Hematopoietic multipotent progenitor cell treated with erythropoietin and hydrocortisone succinate and interleukin-3 and kit ligand, for 8 days (in vitro differentiated cells): ENCODE measurements at regions not wholly inside any gene's neighbourhood (a gene's known extent, or its start where the extent isn't known, plus 50 kb on each side); places are given as distances from the start of the nearest gene placed in this dataset.
"Not testable (repeated sequence)": the region's sequence is repeated elsewhere in the genome, so short reads cannot be mapped to it uniquely, and the experiment has no call there.

ENCODE experiments used
- DNase-seq: peaks from one replicate; pipeline ENCODE4 v3.0.0-alpha.2; 2015

GRCh38 chr1:189522441-189522840 lies 955.2 kb downstream of the BRINP3 start:
- DNase-seq, result no peak

GRCh38 chr1:189524501-189524900 lies 953.2 kb downstream of the BRINP3 start:
- no peak for DNase-seq

- no peak for DNase-seq
Measured at GRCh38 chr1:189530162-189530561, 947.5 kb downstream of the BRINP3 start.

GRCh38 chr1:189538271-189538670 lies 939.4 kb downstream of the BRINP3 start:
- DNase-seq, result no peak

GRCh38 chr1:189550498-189550897 lies 927.2 kb downstream of the BRINP3 start:
- no peak for DNase-seq

- DNase-seq, result no peak
Measured at GRCh38 chr1:189563784-189564183, 913.9 kb downstream of the BRINP3 start.

GRCh38 chr1:189567890-189568289 lies 909.8 kb downstream of the BRINP3 start:
- no peak for DNase-seq

- no peak for DNase-seq
Measured at GRCh38 chr1:189596197-189596596, 881.5 kb downstream of the BRINP3 start.

- DNase-seq, result no peak
Measured at GRCh38 chr1:189597083-189597482, 880.6 kb downstream of the BRINP3 start.

- no peak for DNase-seq
Measured at GRCh38 chr1:189605226-189605625, 872.4 kb downstream of the BRINP3 start.

GRCh38 chr1:189606047-189606446 lies 871.6 kb downstream of the BRINP3 start:
- no peak for DNase-seq

- no peak for DNase-seq
Measured at GRCh38 chr1:189606795-189607476, 870.7 kb downstream of the BRINP3 start.

- DNase-seq, result no peak
Measured at GRCh38 chr1:189607477-189608096, 870.1 kb downstream of the BRINP3 start.

GRCh38 chr1:189609167-189609566 lies 868.5 kb downstream of the BRINP3 start:
- DNase-seq, result no peak

GRCh38 chr1:189616893-189617292 lies 860.8 kb downstream of the BRINP3 start:
- no peak for DNase-seq

GRCh38 chr1:189619682-189620332 lies 857.9 kb downstream of the BRINP3 start:
- no peak for DNase-seq

GRCh38 chr1:189620471-189620870 lies 857.2 kb downstream of the BRINP3 start:
- DNase-seq, result no peak

- DNase-seq, result no peak
Measured at GRCh38 chr1:189623336-189623735, 854.3 kb downstream of the BRINP3 start.

- DNase-seq, result no peak
Measured at GRCh38 chr1:189627427-189627826, 850.2 kb downstream of the BRINP3 start.

GRCh38 chr1:189628857-189629256 lies 848.8 kb downstream of the BRINP3 start:
- DNase-seq, result no peak

- DNase-seq, result no peak
Measured at GRCh38 chr1:189633658-189634057, 844.0 kb downstream of the BRINP3 start.

GRCh38 chr1:189637041-189637440 lies 840.6 kb downstream of the BRINP3 start:
- no peak for DNase-seq

- not testable (repeated sequence) for DNase-seq
Measured at GRCh38 chr1:189644156-189644555, 833.5 kb downstream of the BRINP3 start.

- DNase-seq, result no peak
Measured at GRCh38 chr1:189644970-189645369, 832.7 kb downstream of the BRINP3 start.
